ENCODE measurements at regions not wholly inside any gene's neighbourhood (a gene's known extent, or its start where the extent isn't known, plus 50 kb on each side); places are given as distances from the start of the nearest gene placed in this dataset.

DNA sequence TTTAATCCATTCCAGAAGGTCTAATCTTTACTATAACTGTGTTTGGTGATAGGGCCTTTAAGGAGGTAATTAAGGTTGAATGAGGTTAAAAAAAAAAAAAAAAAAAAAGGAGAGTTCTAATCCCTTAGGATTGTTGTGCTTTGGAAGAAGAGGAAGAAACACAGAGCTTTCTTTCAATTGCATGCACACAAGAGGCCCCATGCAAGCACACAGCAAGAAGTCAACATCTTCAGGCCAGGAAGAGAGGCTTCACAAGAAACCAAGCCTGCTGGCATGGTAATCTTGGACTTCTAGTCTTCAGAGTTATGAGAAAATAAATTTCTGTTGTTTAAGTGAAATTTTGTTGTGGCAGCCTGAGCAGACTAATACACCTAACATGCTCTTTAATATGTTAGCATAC lies 118.6 kb downstream of the NAA11 start:
- DNase-seq (ENCODE audit: low spot score) = no peak
- TF ChIP-seq, protein P1, sequence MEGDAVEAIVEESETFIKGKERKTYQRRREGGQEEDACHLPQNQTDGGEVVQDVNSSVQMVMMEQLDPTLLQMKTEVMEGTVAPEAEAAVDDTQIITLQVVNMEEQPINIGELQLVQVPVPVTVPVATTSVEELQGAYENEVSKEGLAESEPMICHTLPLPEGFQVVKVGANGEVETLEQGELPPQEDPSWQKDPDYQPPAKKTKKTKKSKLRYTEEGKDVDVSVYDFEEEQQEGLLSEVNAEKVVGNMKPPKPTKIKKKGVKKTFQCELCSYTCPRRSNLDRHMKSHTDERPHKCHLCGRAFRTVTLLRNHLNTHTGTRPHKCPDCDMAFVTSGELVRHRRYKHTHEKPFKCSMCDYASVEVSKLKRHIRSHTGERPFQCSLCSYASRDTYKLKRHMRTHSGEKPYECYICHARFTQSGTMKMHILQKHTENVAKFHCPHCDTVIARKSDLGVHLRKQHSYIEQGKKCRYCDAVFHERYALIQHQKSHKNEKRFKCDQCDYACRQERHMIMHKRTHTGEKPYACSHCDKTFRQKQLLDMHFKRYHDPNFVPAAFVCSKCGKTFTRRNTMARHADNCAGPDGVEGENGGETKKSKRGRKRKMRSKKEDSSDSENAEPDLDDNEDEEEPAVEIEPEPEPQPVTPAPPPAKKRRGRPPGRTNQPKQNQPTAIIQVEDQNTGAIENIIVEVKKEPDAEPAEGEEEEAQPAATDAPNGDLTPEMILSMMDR (IDR thresholded peaks at IDR 0.05) = no peak
- no peaks in the 10 kb centered on the region for H3K4me1 Mint-ChIP-seq (ENCODE audit: low read depth)
- no peaks in the 10 kb centered on the region for H3K36me3 Mint-ChIP-seq (ENCODE audit: low read depth)
- H3K27ac Mint-ChIP-seq (ENCODE audit: unreplicated experiment) = no peak overlapping the region
- H3K9me3 Mint-ChIP-seq (ENCODE audit: low read depth) = peaks cover 21% of the 10 kb centered on the region
- H3K27me3 Mint-ChIP-seq (ENCODE audit: low read depth) = peaks cover 7% of the 10 kb centered on the region
- no peak overlapping the region for H3K4me3 Mint-ChIP-seq (ENCODE audit: unreplicated experiment)

DNA sequence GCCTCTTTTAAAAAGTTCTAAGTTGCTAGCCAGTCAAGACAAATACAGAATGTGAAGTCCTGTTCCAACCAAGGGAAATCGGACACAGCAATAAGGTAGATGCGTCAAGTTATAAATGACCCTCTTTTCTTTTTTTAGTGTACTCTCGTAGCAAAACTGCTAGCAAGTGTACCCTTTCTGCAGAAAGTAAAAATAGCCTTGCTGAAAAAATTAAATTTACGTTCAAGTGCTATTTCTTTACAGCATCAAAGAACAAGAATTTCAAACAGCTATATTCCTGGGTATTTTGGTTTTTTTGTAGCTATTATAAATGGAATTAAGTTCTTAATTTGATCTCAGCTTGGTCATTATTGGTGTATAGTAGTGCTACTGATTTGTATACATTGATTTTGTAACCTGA lies 119.2 kb downstream of the NAA11 start:
- TF ChIP-seq, protein P1 (IDR thresholded peaks at IDR 0.05) = no peak

DNA sequence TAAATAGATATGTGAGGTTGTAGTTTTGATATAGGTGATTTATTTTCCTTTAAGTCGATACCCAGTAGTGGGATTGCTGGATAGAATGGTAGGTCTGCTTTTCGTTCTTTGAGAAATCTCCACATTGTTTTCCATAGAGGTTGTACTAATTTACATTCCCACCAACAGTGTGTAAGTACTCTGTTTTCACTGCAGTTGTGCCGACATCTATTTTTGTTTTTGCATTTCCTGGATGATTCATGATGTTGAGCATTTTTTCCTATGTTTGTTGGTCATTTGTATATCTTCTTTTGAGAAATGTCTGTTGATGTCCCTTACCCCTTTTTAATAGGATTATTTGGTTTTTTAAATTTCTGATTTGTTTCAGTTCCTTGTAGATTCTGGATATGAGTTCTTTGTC lies 120.7 kb downstream of the NAA11 start:
- no peak overlapping the region for H3K4me3 Mint-ChIP-seq (ENCODE audit: unreplicated experiment)
- TF ChIP-seq, protein P1 (IDR thresholded peaks at IDR 0.05) = no peak
- H3K27ac Mint-ChIP-seq (ENCODE audit: unreplicated experiment) = no peak overlapping the region
- H3K4me1 Mint-ChIP-seq (ENCODE audit: low read depth) = no peaks in the 10 kb centered on the region
- no peaks in the 10 kb centered on the region for H3K36me3 Mint-ChIP-seq (ENCODE audit: low read depth)
- DNase-seq (ENCODE audit: low spot score) = no peak
- peaks cover 21% of the 10 kb centered on the region for H3K9me3 Mint-ChIP-seq (ENCODE audit: low read depth)
- H3K27me3 Mint-ChIP-seq (ENCODE audit: low read depth) = peaks cover 7% of the 10 kb centered on the region

More for the DNA sequence above, 119.2 kb downstream of the NAA11 start:
- H3K4me1 Mint-ChIP-seq (ENCODE audit: low read depth) = no peaks in the 10 kb centered on the region
- H3K9me3 Mint-ChIP-seq (ENCODE audit: low read depth) = peaks cover 21% of the 10 kb centered on the region
- no peak for DNase-seq (ENCODE audit: low spot score)
- no peak overlapping the region for H3K4me3 Mint-ChIP-seq (ENCODE audit: unreplicated experiment)
- no peaks in the 10 kb centered on the region for H3K36me3 Mint-ChIP-seq (ENCODE audit: low read depth)
- H3K27me3 Mint-ChIP-seq (ENCODE audit: low read depth) = peaks cover 7% of the 10 kb centered on the region
- H3K27ac Mint-ChIP-seq (ENCODE audit: unreplicated experiment) = no peak overlapping the region

DNA sequence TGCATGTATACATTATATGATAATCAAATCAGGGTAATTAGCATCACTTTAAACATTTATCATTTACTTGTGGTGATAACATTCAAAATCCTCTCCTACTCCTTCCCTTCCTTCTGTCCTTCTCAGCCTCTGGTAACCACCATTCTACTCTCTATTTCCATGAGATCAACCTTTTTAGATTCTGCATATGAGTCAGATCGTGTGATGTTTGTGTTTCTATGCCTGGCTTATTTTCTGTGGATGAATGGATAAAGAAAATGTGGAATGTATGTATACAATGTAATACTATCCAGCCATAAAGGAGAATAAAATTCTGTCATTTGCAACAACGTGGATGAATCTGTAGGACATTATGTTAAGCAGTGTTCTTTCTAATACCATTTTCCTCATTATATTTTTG lies 123.9 kb downstream of the NAA11 start:
- H3K27ac Mint-ChIP-seq (ENCODE audit: unreplicated experiment) = no peak overlapping the region
- H3K27me3 Mint-ChIP-seq (ENCODE audit: low read depth) = peaks cover 8% of the 10 kb centered on the region
- no peaks in the 10 kb centered on the region for H3K4me1 Mint-ChIP-seq (ENCODE audit: low read depth)
- H3K36me3 Mint-ChIP-seq (ENCODE audit: low read depth) = no peaks in the 10 kb centered on the region
- peaks cover 20% of the 10 kb centered on the region for H3K9me3 Mint-ChIP-seq (ENCODE audit: low read depth)
- no peak for DNase-seq (ENCODE audit: low spot score)
- TF ChIP-seq, protein P1 (IDR thresholded peaks at IDR 0.05) = no peak
- H3K4me3 Mint-ChIP-seq (ENCODE audit: unreplicated experiment) = no peak overlapping the region

DNA sequence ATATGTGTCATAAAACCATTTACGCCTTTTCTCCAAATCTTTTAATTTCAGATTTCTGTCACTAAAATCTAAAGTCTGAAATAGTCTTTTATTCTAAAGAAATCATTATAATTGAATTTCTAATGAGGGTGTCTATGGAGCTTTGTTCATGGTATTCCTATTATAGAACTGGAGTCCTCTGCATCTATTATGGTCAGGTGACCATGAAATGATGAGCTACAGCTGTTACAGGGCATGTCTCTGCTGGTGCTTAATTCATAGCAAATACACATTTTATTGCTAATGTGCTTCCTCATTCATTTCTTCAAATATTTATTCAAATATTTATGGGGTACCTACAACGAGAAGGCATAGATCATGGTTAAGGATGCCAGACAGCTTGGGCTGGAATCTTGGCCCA lies 126.1 kb downstream of the NAA11 start:
- Mint-ChIP-seq H3K4me1 (ENCODE audit: low read depth) (no peaks in the 10 kb centered on the region), H3K27ac (ENCODE audit: unreplicated experiment) (no peak overlapping the region), H3K9me3 (ENCODE audit: low read depth) (peaks cover 2% of the 10 kb centered on the region), H3K36me3 (ENCODE audit: low read depth) (no peaks in the 10 kb centered on the region), H3K27me3 (ENCODE audit: low read depth) (peaks cover 2% of the 10 kb centered on the region), H3K4me3 (ENCODE audit: unreplicated experiment) (no peak overlapping the region)
- TF ChIP-seq, protein P1 (IDR thresholded peaks at IDR 0.05) = no peak
- DNase-seq (ENCODE audit: low spot score) = no peak
